Erythroblast (primary cell): ENCODE measurements at regions not wholly inside any gene's neighbourhood (a gene's known extent, or its start where the extent isn't known, plus 50 kb on each side); places are given as distances from the start of the nearest gene placed in this dataset.

ENCODE experiments used
- GATA1 ChIP-seq: IDR thresholded peaks from 2 replicates; pipeline ENCODE4 v1.6.1; 2011; ENCODE audit warnings: low read depth, mild to moderate bottlenecking, control low read depth, low read length, moderate library complexity
- POLR2A ChIP-seq: IDR thresholded peaks from 2 replicates; pipeline ENCODE4 v1.6.1; 2011; ENCODE audit warnings: mild to moderate bottlenecking, low read length

GRCh38 chr3:72549761-72550581 lies 298.3 kb downstream of the SHQ1 start:
- TF ChIP-seq POLR2A (no peak), GATA1 (no peak)
